HepG2 (cell line): ENCODE measurements at regions not wholly inside any gene's neighbourhood (a gene's known extent, or its start where the extent isn't known, plus 50 kb on each side); places are given as distances from the start of the nearest gene placed in this dataset.
A peak's percentile ranks its signal among the peaks of the same experiment; 100 is the strongest.

Experiments
- CREB1 ChIP-seq, 2 experiments: fragments of 450-650 bp in 1 of 2; IDR thresholded peaks; 2 replicates each; pipeline ENCODE4 v1.6.1; 2016 to 2017; ENCODE audit warnings: control low read depth in 1 of 2, mild to moderate bottlenecking in 1 of 2, missing compliant biosample characterization in 1 of 2, missing genetic modification characterization in 1 of 2
- DPF2 ChIP-seq: sonication (generic); formaldehyde crosslinking; IDR thresholded peaks from 2 replicates; pipeline ENCODE4 v1.4.0; 2020; ENCODE audit warnings: mild to moderate bottlenecking, low read depth, missing genetic modification reagents, borderline replicate concordance
- FOSL2 ChIP-seq: sonication (generic); formaldehyde crosslinking; IDR thresholded peaks from 2 replicates; pipeline ENCODE4 v1.4.0; 2020; ENCODE audit warnings: missing genetic modification reagents
- GABPA ChIP-seq, 2 experiments: IDR thresholded peaks; 2 replicates each; pipeline ENCODE4 v1.6.1; 2011 to 2016; ENCODE audit warnings: low read depth in 2 of 2, low read length in 1 of 2, missing biosample characterization in 1 of 2, missing genetic modification characterization in 1 of 2
- HHEX ChIP-seq: IDR thresholded peaks from 2 replicates; pipeline ENCODE4 v1.6.1; 2016; ENCODE audit warnings: control low read depth
- HMG20B ChIP-seq: conservative IDR thresholded peaks from 2 replicates; pipeline ENCODE4 v1.6.1; 2016; ENCODE audit warnings: missing genetic modification reagents, missing compliant biosample characterization
- KMT2B ChIP-seq: IDR thresholded peaks from 2 replicates; pipeline ENCODE4 v1.6.1; 2016; ENCODE audit warnings: missing genetic modification reagents, missing compliant biosample characterization
- MED1 ChIP-seq: sonication (generic); formaldehyde crosslinking; IDR thresholded peaks from 2 replicates; pipeline ENCODE4 v1.4.0; 2020; ENCODE audit warnings: missing genetic modification reagents
- MLLT10 ChIP-seq: sonication (generic); formaldehyde crosslinking; IDR thresholded peaks from 2 replicates; pipeline ENCODE4 v1.4.0; 2020; ENCODE audit warnings: missing genetic modification reagents
- NCOA2 ChIP-seq: sonication (generic); formaldehyde crosslinking; IDR thresholded peaks from 2 replicates; pipeline ENCODE4 v1.8.0; 2022; ENCODE audit warnings: inconsistent platforms
- NR2F1 ChIP-seq, 2 experiments: fragments of 450-650 bp in 1 of 2; formaldehyde crosslinking in 1 of 2; IDR thresholded peaks; 2 replicates each; pipeline versions ENCODE4 v1.5.0 to v1.6.1; 2016 to 2020; ENCODE audit warnings: mild to moderate bottlenecking in 1 of 2, missing compliant biosample characterization in 1 of 2, missing genetic modification reagents in 1 of 2, moderate library complexity in 1 of 2
- PHF8 ChIP-seq: sonication (generic); formaldehyde crosslinking; IDR thresholded peaks from 2 replicates; pipeline ENCODE4 v1.5.0; 2020; ENCODE audit warnings: missing genetic modification reagents
- RBM22 ChIP-seq: fragments of 200-400 bp; formaldehyde crosslinking; optimal IDR thresholded peaks from 2 replicates; pipeline ENCODE3; 2017; ENCODE audit warnings: mild to moderate bottlenecking, low read length, moderate library complexity
- SIX4 ChIP-seq: sonication (generic); formaldehyde crosslinking; IDR thresholded peaks from 2 replicates; pipeline ENCODE4 v1.4.0; 2020; ENCODE audit warnings: missing genetic modification reagents
- TBL1XR1 ChIP-seq: fragments of 150-350 bp; IDR thresholded peaks from 2 replicates; pipeline ENCODE4 v1.6.1; 2014; ENCODE audit warnings: borderline replicate concordance, low read length; ENCODE audit not compliant: partially characterized antibody
- TBP ChIP-seq: sonication (generic); formaldehyde crosslinking; IDR thresholded peaks from 2 replicates; pipeline ENCODE4 v1.5.0; 2020; ENCODE audit warnings: missing genetic modification reagents
- YEATS2 ChIP-seq: sonication (generic); formaldehyde crosslinking; IDR thresholded peaks from 2 replicates; pipeline ENCODE4 v1.4.0; 2020; ENCODE audit warnings: missing genetic modification reagents, borderline replicate concordance
- ZMYM3 ChIP-seq: sonication (generic); formaldehyde crosslinking; IDR thresholded peaks from 2 replicates; pipeline ENCODE4 v1.5.1; 2020; ENCODE audit warnings: mild to moderate bottlenecking, missing genetic modification reagents
- ZNF205 ChIP-seq: IDR thresholded peaks from 2 replicates; pipeline ENCODE4 v1.6.1; 2018; ENCODE audit warnings: missing biosample characterization, missing genetic modification reagents
- ZNF530 ChIP-seq: sonication (generic); formaldehyde crosslinking; IDR thresholded peaks from 2 replicates; pipeline ENCODE4 v1.5.0; 2020; ENCODE audit warnings: low read depth, mild to moderate bottlenecking, missing genetic modification reagents
- ZNF607 ChIP-seq: sonication (generic); formaldehyde crosslinking; IDR thresholded peaks from 2 replicates; pipeline ENCODE4 v1.5.1; 2020; ENCODE audit warnings: missing genetic modification reagents, mild to moderate bottlenecking, borderline replicate concordance
- ZNF678 ChIP-seq: sonication (generic); formaldehyde crosslinking; IDR thresholded peaks from 2 replicates; pipeline ENCODE4 v1.4.0; 2020; ENCODE audit warnings: mild to moderate bottlenecking, missing genetic modification reagents
- TF ChIP-seq, protein P1 (sequence below): sonication (generic); formaldehyde crosslinking; IDR thresholded peaks from 2 replicates; pipeline ENCODE4 v1.4.0; 2020; ENCODE audit warnings: missing genetic modification reagents, low read depth, mild to moderate bottlenecking, borderline replicate concordance
- TF ChIP-seq, protein P2 (sequence below): sonication (generic); formaldehyde crosslinking; IDR thresholded peaks from 2 replicates; pipeline ENCODE4 v1.8.1; 2023; ENCODE audit warnings: mild to moderate bottlenecking, missing genetic modification reagents, borderline replicate concordance
- TF ChIP-seq, protein P3 (sequence below): IDR thresholded peaks from 2 replicates; pipeline ENCODE4 v1.6.1; 2016; ENCODE audit warnings: missing compliant biosample characterization, missing genetic modification reagents, borderline replicate concordance
- TF ChIP-seq, protein P4 (sequence below): sonication (generic); formaldehyde crosslinking; IDR thresholded peaks from 2 replicates; pipeline ENCODE4 v1.9.0; 2021; ENCODE audit warnings: missing genetic modification reagents, borderline replicate concordance

DNA sequence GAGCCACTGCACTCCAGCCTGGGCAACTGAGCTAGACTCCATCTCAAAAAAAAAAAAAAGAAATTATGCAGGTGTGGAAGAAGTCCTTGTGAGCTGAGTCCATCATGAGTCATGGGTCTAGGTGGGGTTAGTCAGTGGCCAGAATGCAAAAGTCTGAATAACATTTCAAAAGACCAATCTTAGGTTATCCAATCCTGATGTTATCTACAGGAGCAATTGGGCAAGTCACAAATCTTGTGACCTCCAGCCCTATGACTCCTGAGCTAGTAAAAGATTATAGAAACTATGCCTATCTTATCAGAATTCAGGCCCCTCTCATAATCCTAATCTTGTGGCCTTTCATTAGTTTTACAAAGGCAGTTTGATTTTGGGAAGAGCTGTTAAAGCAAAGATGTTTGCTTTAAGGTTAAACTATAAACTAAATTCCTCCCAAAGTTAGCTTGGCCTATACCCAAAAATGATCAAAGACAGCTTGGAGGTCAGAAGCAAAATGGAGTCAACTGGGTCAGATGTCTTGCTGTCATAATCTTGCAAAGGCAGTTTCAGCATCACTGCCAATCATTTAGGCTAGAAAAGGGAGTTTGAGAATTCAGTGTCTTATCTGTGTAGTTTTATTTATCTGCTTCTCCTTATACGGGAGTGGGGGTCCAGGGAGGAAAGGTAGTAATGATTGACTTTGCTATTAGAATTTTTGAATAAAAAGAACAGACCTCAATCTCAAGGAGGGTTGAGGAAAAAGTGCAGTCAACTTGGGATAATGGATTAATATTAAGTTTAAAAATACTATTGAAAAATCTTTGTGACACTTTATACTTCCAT is 71.2 kb upstream of the TRIM24 start (continued):
- TF ChIP-seq GABPA (IDR thresholded peaks at IDR 0.05; ENCODE audit: low read depth, low read length) (no peak), GABPA (CRISPR knock-in tag; IDR thresholded peaks at IDR 0.05; ENCODE audit: low read depth) (peak; percentile 30; the same call in 1 of the 2 replicates), ZNF205 (CRISPR knock-in tag) (no peak), DPF2 (CRISPR knock-in tag) (peak; percentile 83), ZMYM3 (CRISPR knock-in tag) (peak; percentile 67; the same call in 1 of the 2 replicates), NR2F1 (CRISPR knock-in tag; IDR thresholded peaks at IDR 0.05) (peak; percentile 62 to 70; a peak in 3 of 4 replicates), TBP (CRISPR knock-in tag) (no peak), FOSL2 (CRISPR knock-in tag) (peak; percentile 92), HMG20B (peak; percentile 80), YEATS2 (CRISPR knock-in tag) (no peak), MED1 (CRISPR knock-in tag) (peak; percentile 97), RBM22 (no peak), KMT2B (CRISPR knock-in tag) (0 out of 2 replicates have a peak, but pooled peaks have one; percentile 7), CREB1 (IDR thresholded peaks at IDR 0.05) (no peak), CREB1 (CRISPR knock-in tag; IDR thresholded peaks at IDR 0.05) (peak; percentile 71; the same call in 1 of the 2 replicates), ZNF607 (CRISPR knock-in tag) (no peak), TBL1XR1 (peak; percentile 20), HHEX (CRISPR knock-in tag) (0 out of 2 replicates have a peak, but pooled peaks have one; percentile 32), SIX4 (CRISPR knock-in tag) (peak; percentile 63; the same call in 1 of the 2 replicates), ZNF678 (CRISPR knock-in tag) (no peak), NCOA2 (CRISPR knock-in tag) (peak; percentile 99), PHF8 (CRISPR knock-in tag) (no peak), ZNF530 (CRISPR knock-in tag) (no peak), MLLT10 (no peak)
- TF ChIP-seq, protein P1, sequence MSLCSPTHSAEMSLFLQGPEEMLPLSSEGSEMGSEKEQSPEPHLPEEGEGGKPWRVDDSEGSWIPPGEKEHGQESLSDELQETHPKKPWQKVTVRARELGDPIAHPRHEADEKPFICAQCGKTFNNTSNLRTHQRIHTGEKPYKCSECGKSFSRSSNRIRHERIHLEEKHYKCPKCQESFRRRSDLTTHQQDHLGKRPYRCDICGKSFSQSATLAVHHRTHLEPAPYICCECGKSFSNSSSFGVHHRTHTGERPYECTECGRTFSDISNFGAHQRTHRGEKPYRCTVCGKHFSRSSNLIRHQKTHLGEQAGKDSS (CRISPR knock-in tag), result no peak
- TF ChIP-seq, protein P2, sequence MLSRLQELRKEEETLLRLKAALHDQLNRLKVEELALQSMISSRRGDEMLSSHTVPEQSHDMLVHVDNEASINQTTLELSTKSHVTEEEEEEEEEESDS (CRISPR knock-in tag), result peak; percentile 65; the same call in 1 of the 2 replicates
- TF ChIP-seq, protein P3, sequence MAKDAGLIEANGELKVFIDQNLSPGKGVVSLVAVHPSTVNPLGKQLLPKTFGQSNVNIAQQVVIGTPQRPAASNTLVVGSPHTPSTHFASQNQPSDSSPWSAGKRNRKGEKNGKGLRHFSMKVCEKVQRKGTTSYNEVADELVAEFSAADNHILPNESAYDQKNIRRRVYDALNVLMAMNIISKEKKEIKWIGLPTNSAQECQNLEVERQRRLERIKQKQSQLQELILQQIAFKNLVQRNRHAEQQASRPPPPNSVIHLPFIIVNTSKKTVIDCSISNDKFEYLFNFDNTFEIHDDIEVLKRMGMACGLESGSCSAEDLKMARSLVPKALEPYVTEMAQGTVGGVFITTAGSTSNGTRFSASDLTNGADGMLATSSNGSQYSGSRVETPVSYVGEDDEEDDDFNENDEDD (CRISPR knock-in tag), result no peak
- TF ChIP-seq, protein P4, sequence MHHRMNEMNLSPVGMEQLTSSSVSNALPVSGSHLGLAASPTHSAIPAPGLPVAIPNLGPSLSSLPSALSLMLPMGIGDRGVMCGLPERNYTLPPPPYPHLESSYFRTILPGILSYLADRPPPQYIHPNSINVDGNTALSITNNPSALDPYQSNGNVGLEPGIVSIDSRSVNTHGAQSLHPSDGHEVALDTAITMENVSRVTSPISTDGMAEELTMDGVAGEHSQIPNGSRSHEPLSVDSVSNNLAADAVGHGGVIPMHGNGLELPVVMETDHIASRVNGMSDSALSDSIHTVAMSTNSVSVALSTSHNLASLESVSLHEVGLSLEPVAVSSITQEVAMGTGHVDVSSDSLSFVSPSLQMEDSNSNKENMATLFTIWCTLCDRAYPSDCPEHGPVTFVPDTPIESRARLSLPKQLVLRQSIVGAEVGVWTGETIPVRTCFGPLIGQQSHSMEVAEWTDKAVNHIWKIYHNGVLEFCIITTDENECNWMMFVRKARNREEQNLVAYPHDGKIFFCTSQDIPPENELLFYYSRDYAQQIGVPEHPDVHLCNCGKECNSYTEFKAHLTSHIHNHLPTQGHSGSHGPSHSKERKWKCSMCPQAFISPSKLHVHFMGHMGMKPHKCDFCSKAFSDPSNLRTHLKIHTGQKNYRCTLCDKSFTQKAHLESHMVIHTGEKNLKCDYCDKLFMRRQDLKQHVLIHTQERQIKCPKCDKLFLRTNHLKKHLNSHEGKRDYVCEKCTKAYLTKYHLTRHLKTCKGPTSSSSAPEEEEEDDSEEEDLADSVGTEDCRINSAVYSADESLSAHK, result no peak
